GM12873 (cell line): ENCODE measurements at regions not wholly inside any gene's neighbourhood (a gene's known extent, or its start where the extent isn't known, plus 50 kb on each side); places are given as distances from the start of the nearest gene placed in this dataset.

Source experiments
- TF ChIP-seq, protein P1 (sequence below): IDR thresholded peaks from 2 replicates; pipeline ENCODE4 v1.5.1; 2012; ENCODE audit warnings: low read depth, mild to moderate bottlenecking, moderate library complexity, low read length, control low read depth; ENCODE audit not compliant: insufficient read depth; ENCODE audit errors: missing control alignments

- TF ChIP-seq, protein P1, sequence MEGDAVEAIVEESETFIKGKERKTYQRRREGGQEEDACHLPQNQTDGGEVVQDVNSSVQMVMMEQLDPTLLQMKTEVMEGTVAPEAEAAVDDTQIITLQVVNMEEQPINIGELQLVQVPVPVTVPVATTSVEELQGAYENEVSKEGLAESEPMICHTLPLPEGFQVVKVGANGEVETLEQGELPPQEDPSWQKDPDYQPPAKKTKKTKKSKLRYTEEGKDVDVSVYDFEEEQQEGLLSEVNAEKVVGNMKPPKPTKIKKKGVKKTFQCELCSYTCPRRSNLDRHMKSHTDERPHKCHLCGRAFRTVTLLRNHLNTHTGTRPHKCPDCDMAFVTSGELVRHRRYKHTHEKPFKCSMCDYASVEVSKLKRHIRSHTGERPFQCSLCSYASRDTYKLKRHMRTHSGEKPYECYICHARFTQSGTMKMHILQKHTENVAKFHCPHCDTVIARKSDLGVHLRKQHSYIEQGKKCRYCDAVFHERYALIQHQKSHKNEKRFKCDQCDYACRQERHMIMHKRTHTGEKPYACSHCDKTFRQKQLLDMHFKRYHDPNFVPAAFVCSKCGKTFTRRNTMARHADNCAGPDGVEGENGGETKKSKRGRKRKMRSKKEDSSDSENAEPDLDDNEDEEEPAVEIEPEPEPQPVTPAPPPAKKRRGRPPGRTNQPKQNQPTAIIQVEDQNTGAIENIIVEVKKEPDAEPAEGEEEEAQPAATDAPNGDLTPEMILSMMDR: no peak
Observed at GRCh38 chr21:17372200-17372599, 140.6 kb upstream of the CXADR start.

DNA sequence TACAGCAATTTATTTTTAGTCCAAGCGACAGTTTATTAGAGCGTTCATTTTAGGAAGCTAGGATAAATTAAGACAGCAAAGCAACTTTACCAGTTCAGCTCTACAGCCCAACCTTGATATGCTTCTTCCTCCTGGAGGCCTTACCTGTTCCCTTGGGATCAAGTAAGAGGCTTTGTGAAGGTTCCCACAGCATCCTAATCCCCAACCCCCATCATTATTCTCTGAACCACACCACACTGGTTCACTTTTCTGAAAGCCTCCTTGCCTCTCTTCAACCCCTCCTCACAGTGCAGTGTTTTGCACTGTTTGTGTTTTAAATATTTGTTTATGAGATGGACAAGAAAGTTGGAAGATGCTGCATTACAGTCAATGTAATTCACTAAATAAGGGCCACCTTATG is 126.3 kb upstream of the CXADR start:
- TF ChIP-seq, protein P1: no peak

- TF ChIP-seq, protein P1: peak; percentile 64
Observed at GRCh38 chr21:17387030-17387617, 125.7 kb upstream of the CXADR start.

- TF ChIP-seq, protein P1: no peak
Observed at GRCh38 chr21:17388226-17388625, 124.6 kb upstream of the CXADR start.

GRCh38 chr21:17389311-17389710 is 123.5 kb upstream of the CXADR start:
- TF ChIP-seq, protein P1: no peak

DNA sequence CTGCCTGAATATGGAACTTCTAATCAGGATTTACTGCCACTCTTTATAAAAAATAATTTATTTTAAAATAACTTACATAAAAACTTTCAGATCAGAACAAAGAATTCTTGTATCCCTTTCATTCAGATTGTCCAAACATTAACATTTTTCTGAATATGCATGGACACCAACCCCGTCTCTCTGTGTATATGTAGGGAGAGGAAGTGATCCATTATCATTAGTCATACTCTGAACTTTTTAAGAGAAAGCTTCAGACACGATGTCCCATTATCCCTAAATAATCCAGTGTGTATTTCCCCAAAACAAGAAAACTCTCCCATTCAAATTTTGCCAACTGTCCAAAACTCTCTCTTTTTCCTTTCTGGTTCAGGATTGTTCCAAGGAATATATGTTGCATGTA is 122.3 kb upstream of the CXADR start:
- TF ChIP-seq, protein P1: no peak

DNA sequence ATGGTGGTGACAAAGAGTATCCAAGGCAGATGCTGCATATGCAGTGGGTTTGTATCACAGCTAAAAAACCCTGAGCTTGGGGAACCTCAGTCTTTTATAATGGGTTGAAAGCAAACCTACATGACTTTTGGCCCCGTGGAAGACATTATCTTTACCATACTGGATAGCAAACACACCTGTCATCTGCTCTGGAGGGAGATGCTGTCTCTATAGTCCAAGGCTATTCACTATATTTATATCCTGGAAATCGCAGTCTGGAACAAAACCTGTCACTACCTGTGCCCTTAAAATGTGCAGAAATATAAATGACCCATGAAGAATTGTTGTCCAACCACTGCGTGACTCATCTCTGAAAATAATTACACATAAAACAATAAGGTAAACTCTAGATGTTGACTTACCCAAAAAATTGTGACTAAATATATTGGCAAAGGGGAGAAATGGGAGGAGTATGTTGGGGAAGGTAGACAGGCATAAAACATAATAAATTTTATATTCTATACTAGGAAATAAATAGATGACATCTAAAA is 121.0 kb upstream of the CXADR start:
- TF ChIP-seq, protein P1: no peak
